Heart right ventricle (tissue), 16 donors: ENCODE measurements at regions not wholly inside any gene's neighbourhood (a gene's known extent, or its start where the extent isn't known, plus 50 kb on each side); places are given as distances from the start of the nearest gene placed in this dataset.

Source experiments
- ATAC-seq, 8 donors: fragments of 200-7000 bp; cut with Tn5 transposase; one replicate each; pipeline ENCODE4 v1.9.1; 2020; ENCODE audit warnings: mild to moderate bottlenecking in 8 of 8, moderate library complexity in 8 of 8, moderate number of reproducible peaks in 1 of 8
- DNase-seq, 2 donors: peaks; one replicate each; pipeline ENCODE4 v3.0.0-alpha.2; 2020
- H3K27ac ChIP-seq, 10 donors: fragments of 200-600 bp; sonication (generic) in 2 of 10; one replicate each; pipeline versions ENCODE4 v1.5.0 to v1.8.0; 2020 to 2022; ENCODE audit warnings: mild to moderate bottlenecking in 3 of 10
- H3K27me3 ChIP-seq, 7 donors: fragments of 200-600 bp; one replicate each; pipeline ENCODE4 v1.8.0; 2021 to 2022; ENCODE audit warnings: mild to moderate bottlenecking in 2 of 7
- H3K36me3 ChIP-seq, 9 donors: fragments of 200-600 bp; sonication (generic) in 1 of 9; one replicate each; pipeline versions ENCODE4 v1.5.0 to v1.8.0; 2020 to 2022; ENCODE audit warnings: mild to moderate bottlenecking in 2 of 9
- H3K4me1 ChIP-seq, 9 donors: fragments of 200-600 bp; sonication (generic) in 1 of 9; one replicate each; pipeline versions ENCODE4 v1.5.0 to v1.8.0; 2020 to 2022; ENCODE audit warnings: mild to moderate bottlenecking in 4 of 9
- H3K4me3 ChIP-seq, 10 donors: fragments of 200-600 bp; sonication (generic) in 2 of 10; one replicate each; pipeline versions ENCODE4 v1.5.0 to v1.8.0; 2020 to 2022; ENCODE audit warnings: mild to moderate bottlenecking in 7 of 10, moderate library complexity in 2 of 10
- H3K9me3 ChIP-seq, 11 donors: fragments of 200-600 bp in 10 of 11; sonication (generic) in 2 of 11; one replicate each; pipeline versions ENCODE4 v1.5.0 to v1.8.0; 2013 to 2022; ENCODE audit warnings: mild to moderate bottlenecking in 2 of 11, control low read depth in 1 of 11, moderate library complexity in 1 of 11
- CTCF ChIP-seq, 9 donors: fragments of 200-600 bp; sonication (generic) in 2 of 9; IDR thresholded peaks; one replicate each; pipeline versions ENCODE4 v1.5.0 to v1.8.0; 2021 to 2022; ENCODE audit warnings: antibody characterized with exemption in 9 of 9, mild to moderate bottlenecking in 5 of 9, moderate library complexity in 1 of 9
- WGBS, 2 donors: extraction: QIAGEN DNeasy Blood & Tissue Kit; methylation state at CpG; one replicate each; pipeline ENCODE4 v1.1.7; 2013; ENCODE audit warnings: inconsistent platforms in 1 of 2; 5-methylcytosine and 5-hydroxymethylcytosine counted together
- intact Hi-C, 10 donors: fragments of 100-400 bp; cut with DNase I; formaldehyde crosslinking; loops; one replicate each; pipeline versions ENCODE4 v1.11.1 to v1.14.2; 2022
- donor health status: Arrhythmogenic right ventricular cardiomyopathy.
- donor health status: ischemic (EF 13 %, LVEDD 7.1; RV severe dilation, severe dysfunction).
- donor health status: healthy with polysubstance abuse.
- donor health status: DM: no; HTN: yes; CAD: no.
- donor health status: DM: no; HTN: no; CAD: no.
- donor health status: ischemic (EF 25% LVEDD 6.9; RV normal size, moderate dysfunction).
- donor health status: ischemic (EF 25% LVEDD 5.7; RV mildly dilated, moderate dysfunction).
- donor health status: healthy.
- donor health status: DM: yes; HTN: yes; CAD: no.
- donor health status: Ischemic cardiomyopathy.
- donor health status: ischemic (EF 35%, LVEDD 5.7; RV mildly dilated, moderate dysfunction).
- donor health status: nonischemic (EF 11% LVEDD 7.7; RV severe dilation, severe dysfunction).
- donor health status: DM: yes; HTN: yes; CAD: no.
- donor health status: PGD.
- donor health status: ischemic (EF 29% LVEDD 5.4; RV normal size, mild dysfunction).
- donor health status: nonischemic (EF 23%, LVEDD 6.1; RV moderate dilation, normal function).

- 80 to 84% methylated on average over 1 of the region's 1 CpG for WGBS, 2 donors
These were observed 138.9 kb upstream of the SLC7A14 start for GRCh38 chr3:170724599-170725280.

GRCh38 chr3:170723241-170723640 lies 137.4 kb upstream of the SLC7A14 start:
- Histone ChIP-seq H3K4me1 (peaks cover 0 to 4% (median 0%) of the 10 kb centered on the region in 9 donors), H3K27me3 (peaks cover 0 to 2% (median 0%) of the 10 kb centered on the region in 7 donors), H3K36me3 (no peaks in the 10 kb centered on the region), H3K9me3 (peaks cover 0 to 5% (median 0%) of the 10 kb centered on the region in 11 donors), H3K4me3 (no peak overlapping the region), H3K27ac (no peak overlapping the region)
- no peak for ATAC-seq
- 85 to 89% methylated on average over 1 of the region's 1 CpG for WGBS, 2 donors
- TF ChIP-seq CTCF (IDR thresholded peaks at IDR 0.05): no peak
- DNase-seq: no peak
- intact Hi-C loops: no loop called here

More at GRCh38 chr3:170724599-170725280, 138.9 kb upstream of the SLC7A14 start:
- Histone ChIP-seq H3K4me1 (peaks cover 0 to 4% (median 0%) of the 10 kb centered on the region in 9 donors), H3K4me3 (no peak overlapping the region), H3K27ac (peak overlapping the region in 2 of 10 donors; percentile 22 to 62), H3K36me3 (no peaks in the 10 kb centered on the region), H3K9me3 (no peaks in the 10 kb centered on the region), H3K27me3 (peaks cover 0 to 7% (median 0%) of the 10 kb centered on the region in 7 donors)
- intact Hi-C loops: no loop called here
- ATAC-seq: peak in 2 of 8 donors; percentile 22 to 58
- TF ChIP-seq CTCF (IDR thresholded peaks at IDR 0.05): no peak
- DNase-seq: no peak

GRCh38 chr3:170721563-170721962 lies 135.7 kb upstream of the SLC7A14 start:
- H3K4me1 ChIP-seq: no peaks in the 10 kb centered on the region
- ATAC-seq (no peak), DNase-seq (no peak)
- H3K9me3 ChIP-seq: peaks cover 0 to 5% (median 0%) of the 10 kb centered on the region in 11 donors
- TF ChIP-seq CTCF (IDR thresholded peaks at IDR 0.05): no peak
- no peak overlapping the region for H3K27ac ChIP-seq
- peaks cover 0 to 1% (median 0%) of the 10 kb centered on the region in 7 donors for H3K27me3 ChIP-seq
- H3K36me3 ChIP-seq: no peaks in the 10 kb centered on the region
- H3K4me3 ChIP-seq: no peak overlapping the region
- intact Hi-C loops: no loop called here

GRCh38 chr3:170719300-170719699 lies 133.4 kb upstream of the SLC7A14 start:
- Histone ChIP-seq H3K4me3 (no peak overlapping the region), H3K27ac (no peak overlapping the region), H3K27me3 (peaks cover 0 to 8% (median 0%) of the 10 kb centered on the region in 7 donors), H3K36me3 (no peaks in the 10 kb centered on the region), H3K9me3 (peaks cover 0 to 5% (median 0%) of the 10 kb centered on the region in 11 donors), H3K4me1 (no peaks in the 10 kb centered on the region)
- WGBS, 2 donors: 74 to 77% methylated on average over 1 of the region's 1 CpG
- intact Hi-C loops: no loop called here
- no peak for TF ChIP-seq CTCF (IDR thresholded peaks at IDR 0.05)
- ATAC-seq (no peak), DNase-seq (no peak)
